ENCODE measurements at regions not wholly inside any gene's neighbourhood (a gene's known extent, or its start where the extent isn't known, plus 50 kb on each side); places are given as distances from the start of the nearest gene placed in this dataset.

DNA sequence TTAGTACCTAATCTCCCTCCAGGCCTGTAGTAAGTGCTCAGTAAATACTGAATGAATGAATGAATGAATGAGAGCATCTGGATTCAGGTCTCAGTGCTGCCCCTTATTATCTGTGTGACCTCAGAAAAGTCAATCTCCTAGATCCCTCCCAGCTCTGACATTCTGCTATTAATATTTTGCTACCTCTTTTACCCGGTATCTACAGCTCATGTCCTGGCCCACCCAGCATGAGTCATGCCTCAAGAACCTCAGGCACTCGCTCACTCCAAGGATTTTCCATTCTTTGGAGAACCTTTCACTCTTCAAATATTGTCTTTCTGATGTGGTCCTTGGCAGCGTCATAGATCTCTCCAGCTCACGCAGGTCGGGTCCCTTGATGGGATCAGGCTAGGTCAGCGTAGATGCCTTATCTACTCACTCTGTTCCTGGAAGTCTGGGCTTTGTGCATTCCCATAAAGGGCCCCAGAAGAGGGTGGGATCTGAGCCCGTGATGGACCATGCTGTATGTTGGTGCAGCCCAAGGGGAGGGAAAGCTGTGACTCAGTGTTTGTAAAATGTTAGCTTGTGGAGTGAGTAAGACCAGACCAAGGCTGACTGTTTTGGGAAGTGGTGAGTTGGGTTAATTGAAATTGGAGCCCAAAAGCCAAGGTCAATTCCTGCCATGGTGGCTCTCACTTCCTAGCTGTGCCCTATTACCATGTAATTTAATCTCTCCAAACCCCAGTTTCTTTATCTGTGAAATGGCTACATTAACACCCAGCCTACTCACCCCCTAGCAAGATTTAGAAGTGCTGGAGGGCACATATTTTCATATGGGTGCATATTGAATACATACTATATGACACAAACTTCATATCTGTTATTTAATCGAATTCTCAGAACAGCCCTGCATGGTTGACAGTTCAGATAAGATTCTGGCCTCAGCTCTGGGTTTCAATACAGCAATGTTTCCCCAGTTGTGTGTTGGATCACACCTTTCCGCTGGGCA, 214.1 kb upstream of the USP24 start:
- Mint-ChIP-seq H3K4me1 (ENCODE audit: unreplicated experiment) (peaks cover 29% of the 10 kb centered on the region), H3K4me3 (peak overlapping the region; percentile 59), H3K36me3 (no peaks in the 10 kb centered on the region), H3K27ac (peak overlapping the region; percentile 93), H3K9me3 (peaks cover 22% of the 10 kb centered on the region), H3K27me3 (no peaks in the 10 kb centered on the region)
- DNase-seq (ENCODE audit: extremely low spot score, unreplicated experiment): no peak
- TF ChIP-seq, protein P1, sequence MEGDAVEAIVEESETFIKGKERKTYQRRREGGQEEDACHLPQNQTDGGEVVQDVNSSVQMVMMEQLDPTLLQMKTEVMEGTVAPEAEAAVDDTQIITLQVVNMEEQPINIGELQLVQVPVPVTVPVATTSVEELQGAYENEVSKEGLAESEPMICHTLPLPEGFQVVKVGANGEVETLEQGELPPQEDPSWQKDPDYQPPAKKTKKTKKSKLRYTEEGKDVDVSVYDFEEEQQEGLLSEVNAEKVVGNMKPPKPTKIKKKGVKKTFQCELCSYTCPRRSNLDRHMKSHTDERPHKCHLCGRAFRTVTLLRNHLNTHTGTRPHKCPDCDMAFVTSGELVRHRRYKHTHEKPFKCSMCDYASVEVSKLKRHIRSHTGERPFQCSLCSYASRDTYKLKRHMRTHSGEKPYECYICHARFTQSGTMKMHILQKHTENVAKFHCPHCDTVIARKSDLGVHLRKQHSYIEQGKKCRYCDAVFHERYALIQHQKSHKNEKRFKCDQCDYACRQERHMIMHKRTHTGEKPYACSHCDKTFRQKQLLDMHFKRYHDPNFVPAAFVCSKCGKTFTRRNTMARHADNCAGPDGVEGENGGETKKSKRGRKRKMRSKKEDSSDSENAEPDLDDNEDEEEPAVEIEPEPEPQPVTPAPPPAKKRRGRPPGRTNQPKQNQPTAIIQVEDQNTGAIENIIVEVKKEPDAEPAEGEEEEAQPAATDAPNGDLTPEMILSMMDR (conservative IDR thresholded peaks at IDR 0.05): no peak

DNA sequence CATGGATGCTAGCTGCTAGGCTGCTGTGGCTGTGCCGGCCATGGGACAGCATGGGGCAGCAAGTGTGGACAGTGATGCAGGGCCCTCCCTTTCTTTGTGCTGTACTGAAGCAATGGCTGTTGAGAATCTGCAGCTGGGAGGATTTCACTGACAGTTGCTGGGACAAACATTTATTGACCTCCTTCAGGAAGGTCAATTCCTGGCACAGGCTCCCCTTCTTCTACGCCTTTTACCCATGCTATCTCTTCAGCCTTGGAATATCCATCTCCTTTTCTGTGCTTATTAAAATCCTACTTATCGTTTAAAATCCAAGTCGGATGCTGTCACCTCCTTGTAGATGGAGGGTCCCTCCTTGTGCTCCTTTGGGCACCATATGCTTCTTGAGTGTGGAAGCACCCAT, 213.1 kb upstream of the USP24 start:
- Mint-ChIP-seq H3K4me1 (ENCODE audit: unreplicated experiment) (peaks cover 35% of the 10 kb centered on the region), H3K36me3 (no peaks in the 10 kb centered on the region), H3K9me3 (peaks cover 16% of the 10 kb centered on the region), H3K27ac (peak overlapping the region; percentile 93), H3K27me3 (no peaks in the 10 kb centered on the region), H3K4me3 (no peak overlapping the region)
- DNase-seq (ENCODE audit: extremely low spot score, unreplicated experiment): no peak
- TF ChIP-seq, protein P1 (conservative IDR thresholded peaks at IDR 0.05): no peak

DNA sequence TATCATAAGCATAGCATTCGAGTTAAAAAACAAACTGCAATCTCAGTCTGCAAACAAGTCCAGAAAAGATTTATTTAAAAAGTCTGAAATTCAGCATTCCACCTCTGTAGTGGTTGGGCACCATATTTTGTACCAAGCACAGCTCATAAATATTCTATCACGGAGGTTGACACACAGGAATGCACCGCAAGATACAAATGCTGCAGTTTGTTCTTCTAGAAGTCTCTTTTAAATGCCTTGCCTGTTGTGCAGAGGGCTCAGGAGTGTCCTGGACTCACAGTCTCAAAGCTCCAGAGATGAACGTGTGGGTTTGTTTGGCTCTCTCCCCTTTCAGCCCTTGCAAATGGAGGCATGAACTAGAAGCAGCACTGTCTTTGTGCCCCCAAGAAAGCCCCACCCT, 212.4 kb upstream of the USP24 start:
- no peak for DNase-seq (ENCODE audit: extremely low spot score, unreplicated experiment)
- Mint-ChIP-seq H3K27ac (peak overlapping the region; percentile 93), H3K4me1 (ENCODE audit: unreplicated experiment) (peaks cover 35% of the 10 kb centered on the region), H3K9me3 (peaks cover 14% of the 10 kb centered on the region), H3K4me3 (no peak overlapping the region), H3K27me3 (no peaks in the 10 kb centered on the region), H3K36me3 (no peaks in the 10 kb centered on the region)
- TF ChIP-seq, protein P1 (conservative IDR thresholded peaks at IDR 0.05): no peak

DNA sequence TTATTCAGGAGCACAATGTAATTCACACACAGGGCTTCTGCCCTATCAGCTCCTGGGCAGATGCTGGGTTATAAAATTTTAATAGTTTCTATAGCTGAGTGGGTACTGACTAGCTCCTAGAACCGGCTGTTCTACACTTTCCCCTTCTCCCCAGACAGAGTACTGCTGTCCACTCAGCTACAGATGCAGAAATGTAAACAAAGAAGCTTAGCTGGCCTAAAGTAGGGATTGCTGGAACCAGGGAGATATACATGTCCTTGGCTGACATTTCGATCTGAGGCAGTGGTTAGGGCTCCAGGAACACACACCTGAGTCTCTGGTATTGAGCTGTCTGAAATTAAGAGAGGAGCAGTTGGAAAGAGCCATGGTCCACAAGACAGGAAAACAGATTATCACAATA, 211.5 kb upstream of the USP24 start:
- TF ChIP-seq, protein P1 (conservative IDR thresholded peaks at IDR 0.05): no peak
- Mint-ChIP-seq H3K27ac (peak overlapping the region; percentile 37), H3K4me3 (no peak overlapping the region), H3K9me3 (peaks cover 10% of the 10 kb centered on the region), H3K27me3 (no peaks in the 10 kb centered on the region), H3K36me3 (no peaks in the 10 kb centered on the region), H3K4me1 (ENCODE audit: unreplicated experiment) (peaks cover 36% of the 10 kb centered on the region)
- no peak for DNase-seq (ENCODE audit: extremely low spot score, unreplicated experiment)

DNA sequence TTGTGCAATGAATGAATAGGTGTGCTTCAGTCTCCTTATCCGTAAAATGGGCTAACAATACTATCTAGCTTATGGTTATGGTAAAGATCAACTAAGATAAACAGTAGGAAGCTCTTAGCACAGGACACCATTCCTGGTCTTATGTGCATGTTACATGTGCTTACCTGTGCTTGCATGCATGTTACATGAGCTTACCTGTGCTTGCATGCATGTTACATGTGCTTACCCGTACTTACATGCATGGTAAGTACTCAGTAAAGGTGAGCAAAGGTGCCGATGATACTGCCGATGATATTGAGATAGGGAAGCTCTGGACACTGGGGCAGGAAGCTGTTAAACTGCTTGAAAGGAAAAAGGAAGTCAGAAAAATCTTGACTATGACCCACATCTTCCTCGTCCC, 211.0 kb upstream of the USP24 start:
- Mint-ChIP-seq H3K9me3 (peaks cover 10% of the 10 kb centered on the region), H3K27ac (no peak overlapping the region), H3K36me3 (no peaks in the 10 kb centered on the region), H3K27me3 (no peaks in the 10 kb centered on the region), H3K4me3 (no peak overlapping the region), H3K4me1 (ENCODE audit: unreplicated experiment) (peaks cover 41% of the 10 kb centered on the region)
- TF ChIP-seq, protein P1 (conservative IDR thresholded peaks at IDR 0.05): no peak
- DNase-seq (ENCODE audit: extremely low spot score, unreplicated experiment): no peak
